NCI-H146 treated with DMSO at 0.1 percent for 48 hours (cell line): ENCODE measurements at regions not wholly inside any gene's neighbourhood (a gene's known extent, or its start where the extent isn't known, plus 50 kb on each side); places are given as distances from the start of the nearest gene placed in this dataset.

ENCODE experiments used
- DNase-seq: peaks from one replicate; lab custom pipeline; 2025; ENCODE audit not compliant: unreplicated experiment; lab: John Stamatoyannopoulos, UW

DNA sequence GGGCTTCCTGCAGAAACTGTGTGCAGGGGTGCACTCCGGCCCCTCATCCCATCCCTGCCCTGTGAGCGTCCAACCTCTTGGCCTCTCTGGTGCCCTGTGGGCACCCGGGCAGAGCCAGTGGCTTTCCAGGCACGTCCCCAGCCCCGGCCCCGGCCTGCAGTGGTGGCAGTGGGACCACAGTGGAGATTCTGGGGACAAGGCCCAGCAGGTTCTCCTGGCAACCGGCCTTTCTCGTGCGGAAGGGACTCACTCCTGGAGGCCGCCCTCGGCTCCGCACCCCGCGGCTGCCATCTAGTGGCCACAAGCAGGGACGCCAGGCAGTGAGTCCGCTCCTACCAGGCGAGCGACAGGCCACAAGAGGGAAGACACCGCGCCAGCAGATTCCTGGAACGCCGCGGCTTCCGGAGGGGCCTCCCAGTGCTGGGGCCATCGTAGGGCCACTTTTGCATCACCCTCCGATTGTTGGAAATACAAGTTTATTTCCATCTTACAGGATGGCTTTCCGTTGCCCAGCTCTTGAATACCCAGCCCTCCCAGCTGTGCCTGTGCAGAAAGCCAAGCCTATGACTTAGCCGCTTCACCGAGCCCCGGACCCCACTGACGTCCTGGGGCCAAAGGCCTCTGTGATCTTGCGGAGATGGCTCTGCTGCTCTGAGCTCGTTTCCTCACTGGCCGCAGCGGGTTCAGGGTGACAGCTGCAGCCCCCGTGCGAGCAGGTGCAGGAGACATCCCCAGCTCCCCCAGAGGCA is 357.3 kb downstream of the CTTN start:
- peak; percentile 42 for DNase-seq

- DNase-seq: no peak
Observed at GRCh38 chr11:70756341-70756740, 358.0 kb downstream of the CTTN start.

GRCh38 chr11:70756756-70757155 is 358.4 kb downstream of the CTTN start:
- no peak for DNase-seq

- no peak for DNase-seq
Observed at GRCh38 chr11:70757241-70757640, 358.9 kb downstream of the CTTN start.

- no peak for DNase-seq
Observed at GRCh38 chr11:70758206-70758605, 359.9 kb downstream of the CTTN start.

DNA sequence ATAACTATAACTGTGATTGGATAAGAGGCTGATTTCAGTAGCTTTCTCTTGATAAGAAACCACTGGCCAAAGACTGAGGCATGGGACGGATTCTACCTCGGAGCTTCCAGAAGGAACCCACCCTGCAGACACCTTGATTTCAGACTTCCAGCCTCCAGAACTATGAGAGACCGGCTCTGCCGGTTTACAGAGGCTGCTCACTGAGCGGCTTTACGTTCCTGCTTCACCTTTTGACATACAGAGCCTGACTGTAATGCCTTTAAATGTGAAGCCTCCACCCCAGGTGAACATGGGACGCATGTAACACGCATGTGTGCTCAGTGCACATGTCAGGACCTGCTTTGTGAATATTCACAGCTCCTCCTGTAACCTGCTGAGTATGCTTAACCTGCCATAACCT is 361.5 kb downstream of the CTTN start:
- DNase-seq: no peak

DNA sequence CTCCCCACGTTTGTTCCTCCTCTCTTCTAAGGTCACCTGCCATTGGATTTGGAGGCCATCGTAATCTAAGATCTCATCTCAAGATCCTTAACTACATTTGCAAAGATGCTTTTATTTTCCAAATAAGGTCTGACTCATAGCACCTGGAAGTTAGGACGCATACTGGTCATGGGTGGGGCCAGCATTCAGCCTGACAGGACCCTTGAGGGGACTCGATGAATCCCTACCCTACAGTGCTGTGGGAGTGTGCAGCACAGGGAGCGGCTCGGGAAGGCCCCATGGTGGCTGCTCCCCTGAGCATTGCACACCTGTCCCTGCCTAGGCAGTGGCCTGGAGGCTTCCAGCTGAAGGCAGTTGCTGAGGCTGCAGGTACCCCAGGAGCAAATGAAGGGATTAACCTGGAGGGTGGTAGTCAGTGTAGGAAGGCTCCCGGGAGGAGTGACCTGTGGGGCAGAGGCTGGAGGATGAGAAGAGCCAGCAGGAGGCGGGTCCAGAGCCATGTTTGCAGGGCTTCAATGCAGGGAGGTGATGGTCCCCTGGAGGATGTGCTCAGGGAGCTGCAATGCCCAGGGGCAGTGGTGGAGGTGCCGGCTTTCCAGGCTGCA is 362.2 kb downstream of the CTTN start:
- DNase-seq: no peak

- DNase-seq: no peak
Observed at GRCh38 chr11:70761094-70761907, 363.0 kb downstream of the CTTN start.

GRCh38 chr11:70761908-70762337 is 363.6 kb downstream of the CTTN start:
- no peak for DNase-seq

DNA sequence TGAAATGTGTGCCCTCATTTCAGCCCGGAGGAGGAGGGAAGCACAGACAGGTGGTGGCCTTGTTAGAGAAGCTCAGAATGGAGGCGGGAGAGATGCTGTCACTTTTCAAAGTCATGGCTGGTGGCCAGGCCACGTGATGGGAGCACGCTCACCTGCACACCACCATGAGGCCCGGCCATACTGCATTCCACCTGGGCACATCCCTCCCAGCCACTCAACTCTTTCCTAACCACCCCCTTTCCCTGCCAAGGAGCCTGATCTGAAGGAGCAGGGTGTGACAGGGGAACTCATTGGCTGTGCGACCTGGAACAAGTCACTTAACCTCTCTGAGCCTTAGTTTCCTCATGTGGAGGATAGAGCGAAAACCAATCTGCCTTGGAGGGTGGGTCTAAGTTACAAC is 364.5 kb downstream of the CTTN start:
- DNase-seq: no peak

- no peak for DNase-seq
Observed at GRCh38 chr11:70763606-70764005, 365.3 kb downstream of the CTTN start.

DNA sequence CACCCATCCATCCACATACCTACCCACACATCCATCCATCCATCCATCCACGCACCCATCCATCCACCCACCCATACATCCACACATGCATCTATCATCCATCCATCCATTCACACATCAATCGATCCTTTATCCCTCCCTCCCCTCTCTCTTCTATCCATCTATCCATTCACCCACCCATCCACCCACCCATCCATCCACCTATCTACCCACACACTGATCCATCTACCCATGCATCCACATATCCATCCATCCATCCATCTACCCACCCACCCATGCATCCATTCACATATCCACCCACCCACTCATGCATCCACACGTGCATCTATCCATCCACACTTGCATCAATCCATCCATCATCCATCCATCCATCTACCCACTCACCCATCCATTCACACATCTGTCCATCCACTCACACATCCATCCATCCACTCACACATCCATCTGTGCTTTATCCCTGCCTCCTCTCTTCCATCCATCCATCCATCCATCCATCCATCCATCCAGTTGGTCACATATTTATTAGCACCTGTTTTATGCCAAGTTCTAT is 366.1 kb downstream of the CTTN start:
- no peak for DNase-seq

DNA sequence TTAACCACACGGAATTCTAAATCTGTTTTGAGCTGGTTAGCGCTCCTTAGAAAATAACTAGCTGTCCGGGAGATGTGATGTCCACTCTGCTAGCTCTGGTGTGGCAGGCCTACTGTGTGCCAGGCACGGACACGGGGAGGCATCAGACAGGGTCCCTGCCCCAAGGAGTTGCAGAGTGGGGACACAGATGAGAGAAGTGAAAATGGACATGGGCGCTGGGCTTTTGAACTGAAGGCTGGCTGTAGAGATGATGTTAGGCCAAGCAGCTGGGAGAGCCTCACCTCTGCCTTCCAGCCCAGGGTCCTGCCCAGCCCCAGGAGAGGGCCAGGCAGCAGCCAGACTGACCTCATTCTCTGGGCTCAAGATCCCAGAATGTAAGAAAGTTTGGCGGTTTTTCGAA is 368.6 kb downstream of the CTTN start:
- DNase-seq: no peak

DNA sequence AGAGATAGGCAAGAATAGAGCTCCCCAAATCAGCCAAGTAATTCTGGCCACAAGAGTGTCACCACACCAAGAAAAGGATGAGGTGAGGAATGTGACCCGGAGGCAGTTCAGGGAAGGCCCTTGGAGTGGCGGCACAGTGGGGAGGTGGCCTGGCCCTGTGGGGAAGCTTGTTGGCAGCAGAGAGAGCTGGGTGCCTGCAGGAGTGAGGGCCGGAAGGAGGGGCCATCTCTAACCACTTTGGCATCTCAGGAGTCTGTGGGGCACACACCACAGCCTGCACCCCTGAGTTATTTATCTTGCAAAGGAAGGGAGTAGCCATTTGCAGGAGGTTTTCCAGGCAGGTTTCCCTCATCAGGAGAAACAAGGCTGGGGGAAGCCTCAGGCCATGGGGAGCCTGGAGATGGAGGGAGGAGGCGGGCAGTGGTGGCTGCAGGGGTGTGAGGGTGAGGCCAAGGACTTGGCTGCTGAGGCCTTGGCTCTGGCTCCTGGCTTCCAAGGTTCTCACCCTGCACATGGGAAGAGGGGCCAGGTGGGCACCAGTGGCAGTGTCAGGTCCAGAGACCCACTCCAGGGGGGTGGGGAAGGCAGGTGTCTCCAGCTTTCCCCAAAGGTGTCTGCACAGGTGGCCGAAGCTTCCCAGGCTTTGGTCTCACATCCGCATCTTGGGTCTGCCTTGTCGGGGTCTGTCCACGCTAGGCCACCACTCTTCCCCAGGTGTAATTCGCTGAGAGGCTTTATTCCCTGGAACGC is 370.2 kb downstream of the CTTN start:
- DNase-seq: no peak

GRCh38 chr11:70769106-70769505 is 370.8 kb downstream of the CTTN start:
- no peak for DNase-seq

GRCh38 chr11:70769521-70769920 is 371.2 kb downstream of the CTTN start:
- no peak for DNase-seq

- DNase-seq: no peak
Observed at GRCh38 chr11:70771099-70771885, 373.0 kb downstream of the CTTN start.

DNA sequence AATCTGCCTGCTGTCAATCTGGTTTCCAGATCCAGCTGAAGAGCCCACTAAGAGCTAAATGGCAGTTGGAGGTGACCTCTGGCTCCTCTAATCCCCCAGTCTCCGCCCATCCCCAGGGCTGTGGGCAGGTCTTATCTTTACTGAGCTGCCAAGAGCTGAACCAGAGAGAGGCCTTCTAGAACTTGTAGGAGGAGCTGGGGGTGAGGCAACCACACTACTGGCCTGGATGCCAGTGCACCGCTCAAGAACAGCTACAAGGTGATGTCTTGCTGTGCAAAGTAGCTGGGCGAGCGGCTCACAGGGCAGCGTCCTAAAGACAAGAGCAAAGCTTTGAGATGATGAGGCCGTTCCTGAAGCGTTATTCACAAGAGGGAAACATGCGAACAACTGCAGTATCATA is 374.6 kb downstream of the CTTN start:
- no peak for DNase-seq

DNA sequence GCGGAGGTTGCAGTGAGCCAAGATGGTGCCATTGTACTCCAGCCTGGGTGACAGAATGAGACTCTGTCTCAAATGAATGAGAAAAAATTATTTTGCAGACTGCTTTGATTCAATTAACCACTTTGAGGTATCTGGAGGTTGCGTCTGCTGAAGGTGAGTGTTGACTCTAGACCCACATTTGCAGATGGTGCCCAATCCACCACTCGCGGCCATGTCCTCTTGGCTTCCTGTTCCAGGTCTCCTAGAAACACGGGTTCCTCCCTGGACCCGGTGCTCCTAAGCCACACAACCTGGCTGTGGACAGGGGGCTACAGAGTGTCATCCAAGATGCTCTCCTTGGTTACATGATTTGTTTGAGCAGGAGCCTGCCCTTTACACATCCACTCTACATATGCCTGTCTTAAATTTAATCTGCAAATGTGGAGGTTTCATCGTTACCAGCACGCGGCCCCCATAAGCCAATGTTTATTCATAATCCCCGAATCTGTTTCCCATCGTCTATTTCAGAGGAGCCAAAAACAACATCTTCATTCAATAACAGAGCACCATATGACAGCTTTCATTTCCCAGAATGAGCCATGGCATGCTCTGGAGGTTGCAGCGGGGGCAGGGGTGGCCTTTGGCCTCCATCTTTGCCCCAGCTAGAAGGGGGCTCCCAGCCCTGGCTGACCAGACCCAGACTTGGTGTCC is 377.2 kb downstream of the CTTN start:
- no peak for DNase-seq
